Endothelial cell of umbilical vein (primary cell): ENCODE measurements at regions not wholly inside any gene's neighbourhood (a gene's known extent, or its start where the extent isn't known, plus 50 kb on each side); places are given as distances from the start of the nearest gene placed in this dataset.

Experiments used
- CTCF ChIP-seq, 2 donors: IDR thresholded peaks; 1 replicate in 1 of 2; 2 replicates in 1 of 2; pipeline ENCODE4 v1.5.1; 2011; ENCODE audit warnings: low read length in 2 of 2, mild to moderate bottlenecking in 2 of 2, moderate library complexity in 2 of 2, control low read depth in 1 of 2, inconsistent platforms in 1 of 2, low read depth in 1 of 2; ENCODE audit not compliant: insufficient read depth in 1 of 2; ENCODE audit errors: extremely low read depth in 1 of 2
- EZH2 ChIP-seq: IDR thresholded peaks from 2 replicates; pipeline ENCODE4 v1.6.1; 2012; ENCODE audit warnings: borderline replicate concordance, low read depth, mild to moderate bottlenecking, moderate library complexity, low read length, inconsistent platforms; ENCODE audit not compliant: severe bottlenecking
- FOS ChIP-seq: IDR thresholded peaks from 2 replicates; pipeline ENCODE4 v1.6.1; 2011; ENCODE audit warnings: mild to moderate bottlenecking, low read length, moderate library complexity, borderline replicate concordance; ENCODE audit not compliant: insufficient read depth
- JUN ChIP-seq: IDR thresholded peaks from 2 replicates; pipeline ENCODE4 v1.6.1; 2011; ENCODE audit warnings: borderline replicate concordance, low read depth; ENCODE audit not compliant: insufficient read length, insufficient read depth
- MAX ChIP-seq: IDR thresholded peaks from 2 replicates; pipeline ENCODE4 v1.6.1; 2011; ENCODE audit not compliant: insufficient read depth, insufficient read length
- POLR2A ChIP-seq: IDR thresholded peaks from 2 replicates; pipeline ENCODE4 v1.6.1; 2012; ENCODE audit warnings: low read depth, mild to moderate bottlenecking, control low read depth, low read length
- POLR2AphosphoS5 ChIP-seq: IDR thresholded peaks from 2 replicates; pipeline ENCODE4 v1.6.1; 2012; ENCODE audit warnings: low read depth, mild to moderate bottlenecking, control low read depth, low read length, moderate library complexity; ENCODE audit not compliant: insufficient read depth

- TF ChIP-seq CTCF (IDR thresholded peaks at IDR 0.05; ENCODE audit: extremely low read depth in 1 of 2, insufficient read depth in 1 of 2, low read depth in 1 of 2, low read length in 2 of 2) (peak; percentile 44 to 51), POLR2AphosphoS5 (no peak), FOS (no peak), JUN (no peak), EZH2 (no peak), POLR2A (no peak), MAX (no peak)
Observed at GRCh38 chr1:60765204-60765603, 317.2 kb upstream of the NFIA start.
